Spleen (tissue), 11 donors: ENCODE measurements at regions not wholly inside any gene's neighbourhood (a gene's known extent, or its start where the extent isn't known, plus 50 kb on each side); places are given as distances from the start of the nearest gene placed in this dataset.

ENCODE experiments used
- DNase-seq: peaks from one replicate; pipeline ENCODE4 v3.0.0-alpha.2; 2020
- H3K27ac ChIP-seq, 8 donors: fragments of 200-600 bp; sonication (generic) in 7 of 8; 1 replicate in 4 of 8; 2 replicates in 4 of 8; pipeline versions ENCODE4 v1.5.0 to v1.8.0; 2016 to 2021; ENCODE audit warnings: inconsistent platforms in 4 of 8, mild to moderate bottlenecking in 4 of 8, moderate library complexity in 1 of 8
- H3K27me3 ChIP-seq, 7 donors: fragments of 200-600 bp; sonication (generic) in 6 of 7; replicated peaks in 1 of 7; 1 replicate in 4 of 7; 2 replicates in 3 of 7; pipeline versions ENCODE4 v1.5.0 to v1.8.0; 2016 to 2021; ENCODE audit warnings: inconsistent platforms in 3 of 7, mild to moderate bottlenecking in 1 of 7
- H3K36me3 ChIP-seq, 6 donors: fragments of 200-600 bp; sonication (generic) in 5 of 6; 1 replicate in 4 of 6; 2 replicates in 2 of 6; pipeline versions ENCODE4 v1.5.0 to v1.8.0; 2016 to 2021; ENCODE audit warnings: inconsistent platforms in 2 of 6
- H3K4me1 ChIP-seq, 6 donors: fragments of 200-600 bp; sonication (generic) in 5 of 6; 1 replicate in 3 of 6; 2 replicates in 3 of 6; pipeline versions ENCODE4 v1.5.0 to v1.8.0; 2016 to 2021; ENCODE audit warnings: inconsistent platforms in 3 of 6
- H3K4me3 ChIP-seq, 8 donors: fragments of 200-600 bp; sonication (generic) in 7 of 8; 1 replicate in 4 of 8; 2 replicates in 4 of 8; pipeline versions ENCODE4 v1.5.0 to v1.8.0; 2016 to 2021; ENCODE audit warnings: inconsistent platforms in 4 of 8, mild to moderate bottlenecking in 4 of 8, moderate library complexity in 2 of 8
- H3K9me3 ChIP-seq, 8 donors: fragments of 200-600 bp; sonication (generic) in 7 of 8; 1 replicate in 4 of 8; 2 replicates in 4 of 8; pipeline versions ENCODE4 v1.5.0 to v1.8.0; 2016 to 2021; ENCODE audit warnings: inconsistent platforms in 4 of 8
- CTCF ChIP-seq, 11 experiments: fragments of 200-600 bp in 7 of 11; fragments of 450-650 bp in 4 of 11; sonication (generic) in 4 of 11; IDR thresholded peaks in 8 of 11; conservative IDR thresholded peaks in 3 of 11; 1 replicate in 7 of 11; 2 replicates in 4 of 11; pipeline versions ENCODE4 v1.4.0 to v1.8.0; 2016 to 2021; ENCODE audit warnings: antibody characterized with exemption in 11 of 11, inconsistent platforms in 4 of 11, mild to moderate bottlenecking in 1 of 11
- POLR2A ChIP-seq, 3 donors: fragments of 450-650 bp; IDR thresholded peaks; one replicate each; pipeline ENCODE4 v1.5.1; 2017; ENCODE audit warnings: antibody characterized with exemption in 3 of 3, mild to moderate bottlenecking in 1 of 3
- POLR2AphosphoS5 ChIP-seq, 3 donors: sonication (generic); formaldehyde crosslinking; IDR thresholded peaks; one replicate each; pipeline ENCODE4 v1.5.1; 2017; ENCODE audit warnings: antibody characterized with exemption in 3 of 3
- WGBS, 5 donors: extraction: QIAGEN DNeasy Blood & Tissue Kit in 3 of 5; methylation state at CpG; one replicate each; pipeline versions ENCODE4 v1.1.5 to v1.1.7; 2013 to 2018; 5-methylcytosine and 5-hydroxymethylcytosine counted together
- intact Hi-C: fragments of 100-400 bp; cut with DNase I; formaldehyde crosslinking; loops from one replicate; pipeline ENCODE4 v1.15.0; 2023; ENCODE audit warnings: low total_unique reads
- donor health status: healthy with polysubstance abuse.
- donor health status: DM: no; HTN: no; CAD: no; lungs with moderate emphysema.
- donor health status: DM: no; HTN: no; CAD: no.
- donor health status: Bipolar disorder and iron deficiency.
- donor health status: healthy.
- donor health status: DM: no; HTN: no; CAD: no.
- donor health status: DM: yes; HTN: yes; CAD: no.

- 57 to 67% (median 59%) methylated on average over 6 of the region's 6 CpGs for WGBS, 5 donors
- intact Hi-C loops = no loop called here
- H3K27ac ChIP-seq = no peak overlapping the region
- H3K4me3 ChIP-seq = no peak overlapping the region
- no peaks in the 10 kb centered on the region for H3K27me3 ChIP-seq
- TF ChIP-seq POLR2A (IDR thresholded peaks at IDR 0.05) (no peak), POLR2AphosphoS5 (IDR thresholded peaks at IDR 0.05) (no peak), CTCF (IDR thresholded peaks at IDR 0.05 in 8 of 11, conservative IDR thresholded peaks at IDR 0.05 in 3 of 11) (no peak)
- DNase-seq = no peak
- H3K4me1 ChIP-seq = no peaks in the 10 kb centered on the region
- no peaks in the 10 kb centered on the region for H3K9me3 ChIP-seq
- H3K36me3 ChIP-seq = no peaks in the 10 kb centered on the region
Observed at GRCh38 chr2:22377268-22377667, 1007.7 kb upstream of the KLHL29 start.

DNA sequence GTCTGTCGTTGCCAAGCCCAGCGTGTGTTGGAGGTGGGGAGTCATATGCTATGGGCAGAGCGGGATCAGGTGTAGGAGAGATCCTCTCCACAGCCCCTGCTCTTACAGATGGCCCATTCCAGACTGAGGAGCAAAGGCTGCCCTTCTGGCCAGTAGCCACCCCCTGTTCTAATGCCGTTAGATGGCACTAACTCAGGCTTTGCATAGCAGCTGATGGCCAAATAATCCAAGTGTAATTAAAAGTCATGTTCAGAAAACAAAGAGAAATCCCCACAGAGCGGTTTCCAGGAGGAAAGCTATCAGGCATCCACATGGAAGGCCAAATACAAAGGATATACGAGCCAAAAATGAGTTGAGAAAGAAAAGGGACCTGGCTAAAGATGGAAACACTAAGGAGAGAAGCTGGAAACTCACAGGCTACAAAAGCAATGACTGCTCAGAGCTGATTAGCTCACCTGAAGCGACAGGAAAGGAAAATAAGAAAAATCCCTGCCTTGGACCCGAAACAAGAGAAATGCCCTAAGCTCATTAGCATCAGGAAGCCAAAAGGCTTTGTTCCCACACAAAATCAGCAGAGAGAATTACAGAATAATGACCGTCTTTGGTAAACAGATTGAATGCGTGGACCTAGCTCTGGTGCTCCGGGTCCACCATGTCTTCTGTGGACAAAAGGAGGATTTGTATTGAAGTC, 1002.4 kb upstream of the KLHL29 start:
- Histone ChIP-seq H3K9me3 (no peaks in the 10 kb centered on the region), H3K4me3 (no peak overlapping the region), H3K36me3 (no peaks in the 10 kb centered on the region), H3K4me1 (no peaks in the 10 kb centered on the region), H3K27me3 (no peaks in the 10 kb centered on the region), H3K27ac (no peak overlapping the region)
- DNase-seq = no peak
- 75 to 83% (median 77%) methylated on average over 11 of the region's 11 CpGs for WGBS, 5 donors
- no peak for TF ChIP-seq POLR2A (IDR thresholded peaks at IDR 0.05)
- TF ChIP-seq POLR2AphosphoS5 (IDR thresholded peaks at IDR 0.05) = no peak
- TF ChIP-seq CTCF (IDR thresholded peaks at IDR 0.05 in 8 of 11, conservative IDR thresholded peaks at IDR 0.05 in 3 of 11) = no peak
- intact Hi-C loops = no loop called here

DNA sequence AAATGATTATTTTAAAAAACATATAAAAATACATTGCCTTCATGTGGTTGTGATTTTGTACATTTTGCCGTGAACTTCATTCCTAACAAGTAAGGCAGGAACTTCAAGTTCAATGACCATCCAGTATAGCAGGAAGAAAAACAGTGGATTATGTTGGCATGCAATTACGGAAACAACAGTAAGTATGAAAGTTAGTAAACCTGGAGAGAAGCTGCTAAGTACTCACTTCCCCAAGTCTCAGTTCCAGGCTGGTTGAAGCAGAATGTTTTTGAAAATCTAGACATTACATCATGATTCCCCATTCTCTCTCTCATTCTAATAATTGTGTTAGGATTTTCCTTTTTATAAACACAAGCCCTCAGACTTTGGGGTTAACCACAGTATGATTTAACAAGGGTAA, 987.1 kb upstream of the KLHL29 start:
- intact Hi-C loops = no loop called here

DNA sequence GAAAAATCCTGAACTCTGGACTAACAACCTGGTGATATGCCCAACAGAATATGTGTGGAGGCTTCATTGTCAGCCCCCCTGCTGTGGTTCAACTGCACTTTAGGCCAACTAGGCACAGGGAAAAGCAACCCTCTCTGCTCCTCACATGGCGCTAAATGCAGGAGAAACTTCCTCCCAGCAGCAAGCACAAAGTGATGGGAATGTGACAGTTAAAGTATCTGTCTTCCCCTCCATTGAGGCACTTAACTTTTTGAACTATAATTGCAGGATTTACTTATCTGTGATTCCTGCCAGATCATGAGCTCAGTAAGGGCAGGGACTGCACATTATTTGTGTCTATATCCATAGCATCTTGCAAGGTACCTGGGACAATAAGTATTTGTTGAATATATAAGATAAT, 981.2 kb upstream of the KLHL29 start:
- Histone ChIP-seq H3K4me1 (no peaks in the 10 kb centered on the region), H3K27me3 (no peaks in the 10 kb centered on the region), H3K9me3 (no peaks in the 10 kb centered on the region), H3K27ac (no peak overlapping the region), H3K36me3 (no peaks in the 10 kb centered on the region), H3K4me3 (no peak overlapping the region)
- TF ChIP-seq CTCF (IDR thresholded peaks at IDR 0.05 in 8 of 11, conservative IDR thresholded peaks at IDR 0.05 in 3 of 11) = no peak
- WGBS, 5 donors = 67 to 77% (median 75%) methylated on average over 1 of the region's 1 CpG
- no peak for DNase-seq
- intact Hi-C loops = no loop called here

More for the DNA sequence above, 987.1 kb upstream of the KLHL29 start:
- Histone ChIP-seq H3K27me3 (no peaks in the 10 kb centered on the region), H3K4me3 (no peak overlapping the region), H3K36me3 (no peaks in the 10 kb centered on the region), H3K4me1 (no peaks in the 10 kb centered on the region), H3K27ac (no peak overlapping the region), H3K9me3 (no peaks in the 10 kb centered on the region)
- WGBS, 5 donors = 74 to 87% (median 77%) methylated on average over 2 of the region's 2 CpGs
- DNase-seq = no peak
- TF ChIP-seq CTCF (IDR thresholded peaks at IDR 0.05 in 8 of 11, conservative IDR thresholded peaks at IDR 0.05 in 3 of 11) = no peak
